ENCODE measurements at regions not wholly inside any gene's neighbourhood (a gene's known extent, or its start where the extent isn't known, plus 50 kb on each side); places are given as distances from the start of the nearest gene placed in this dataset.

DNA sequence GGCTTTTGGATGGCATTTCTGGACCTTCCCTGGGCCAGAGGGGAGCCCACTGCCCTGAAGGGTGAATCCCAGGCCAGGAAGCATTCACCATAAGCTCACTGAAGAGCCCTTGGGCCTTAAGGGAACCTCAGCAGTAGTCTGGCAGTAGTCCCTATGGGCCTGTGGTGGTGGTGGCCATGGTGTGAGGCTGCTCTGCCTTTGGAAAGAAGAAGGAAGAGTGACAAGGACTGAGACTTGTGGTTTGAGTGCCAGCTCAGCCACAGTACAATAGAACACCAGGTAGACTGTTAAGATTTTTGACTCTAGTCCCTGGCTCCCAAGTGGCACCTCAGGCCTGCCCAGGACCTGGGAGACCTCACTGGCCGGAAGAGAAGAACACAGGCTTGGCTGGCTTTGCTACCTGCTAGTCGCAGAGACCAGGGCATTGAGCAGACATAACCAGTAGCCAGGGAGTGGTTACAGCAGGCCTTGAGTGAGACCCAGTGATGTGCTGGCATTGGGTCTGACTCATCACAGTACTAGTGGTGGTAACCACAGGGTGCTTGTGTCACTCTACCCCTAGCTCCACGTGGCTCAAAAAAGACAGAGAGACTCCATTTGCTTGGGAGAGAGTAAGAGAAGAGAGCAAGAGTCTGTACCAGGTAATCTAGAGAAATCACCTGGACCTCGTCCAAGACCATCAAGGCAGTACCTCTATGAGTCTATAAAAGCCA lies 259.8 kb upstream of the BLID start:
- no peak for TF ChIP-seq EZH2 (IDR thresholded peaks at IDR 0.05; ENCODE audit: low read length)
- TF ChIP-seq, protein P1, sequence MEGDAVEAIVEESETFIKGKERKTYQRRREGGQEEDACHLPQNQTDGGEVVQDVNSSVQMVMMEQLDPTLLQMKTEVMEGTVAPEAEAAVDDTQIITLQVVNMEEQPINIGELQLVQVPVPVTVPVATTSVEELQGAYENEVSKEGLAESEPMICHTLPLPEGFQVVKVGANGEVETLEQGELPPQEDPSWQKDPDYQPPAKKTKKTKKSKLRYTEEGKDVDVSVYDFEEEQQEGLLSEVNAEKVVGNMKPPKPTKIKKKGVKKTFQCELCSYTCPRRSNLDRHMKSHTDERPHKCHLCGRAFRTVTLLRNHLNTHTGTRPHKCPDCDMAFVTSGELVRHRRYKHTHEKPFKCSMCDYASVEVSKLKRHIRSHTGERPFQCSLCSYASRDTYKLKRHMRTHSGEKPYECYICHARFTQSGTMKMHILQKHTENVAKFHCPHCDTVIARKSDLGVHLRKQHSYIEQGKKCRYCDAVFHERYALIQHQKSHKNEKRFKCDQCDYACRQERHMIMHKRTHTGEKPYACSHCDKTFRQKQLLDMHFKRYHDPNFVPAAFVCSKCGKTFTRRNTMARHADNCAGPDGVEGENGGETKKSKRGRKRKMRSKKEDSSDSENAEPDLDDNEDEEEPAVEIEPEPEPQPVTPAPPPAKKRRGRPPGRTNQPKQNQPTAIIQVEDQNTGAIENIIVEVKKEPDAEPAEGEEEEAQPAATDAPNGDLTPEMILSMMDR (optimal IDR thresholded peaks at IDR 0.05 in 1 of 3, IDR thresholded peaks at IDR 0.05 in 1 of 3, conservative IDR thresholded peaks at IDR 0.05 in 1 of 3; ENCODE audit: extremely low read depth in 1 of 3, insufficient read depth in 2 of 3, low read length in 3 of 3), result no peak
